ENCODE measurements at regions not wholly inside any gene's neighbourhood (a gene's known extent, or its start where the extent isn't known, plus 50 kb on each side); places are given as distances from the start of the nearest gene placed in this dataset.

DNA sequence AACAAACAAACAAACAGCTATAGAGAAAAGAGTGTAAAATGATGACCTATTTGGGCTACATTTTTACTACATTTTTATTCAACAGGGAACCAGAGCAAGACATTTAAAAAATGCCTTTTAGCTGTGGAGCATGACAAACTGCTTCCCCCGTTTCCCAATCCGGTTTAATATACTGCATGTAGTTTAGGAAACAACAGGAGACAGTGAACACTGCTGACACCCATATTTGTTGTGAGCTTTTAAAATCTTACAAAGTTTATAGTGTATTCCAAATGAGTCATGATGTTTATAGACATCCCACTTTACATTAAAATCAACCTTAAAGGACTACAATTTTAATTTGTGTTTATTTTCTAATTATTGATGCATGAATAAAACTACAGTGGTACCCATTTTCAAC, 1238.3 kb downstream of the TECRL start:
- Histone ChIP-seq H3K27me3 (no peaks in the 10 kb centered on the region), H3K36me3 (no peaks in the 10 kb centered on the region), H3K4me1 (no peaks in the 10 kb centered on the region), H3K4me3 (no peak overlapping the region), H3K9me3 (no peaks in the 10 kb centered on the region), H3K27ac (no peak overlapping the region)
- DNase-seq (ENCODE audit: low spot score), result no peak
- TF ChIP-seq, protein P1, sequence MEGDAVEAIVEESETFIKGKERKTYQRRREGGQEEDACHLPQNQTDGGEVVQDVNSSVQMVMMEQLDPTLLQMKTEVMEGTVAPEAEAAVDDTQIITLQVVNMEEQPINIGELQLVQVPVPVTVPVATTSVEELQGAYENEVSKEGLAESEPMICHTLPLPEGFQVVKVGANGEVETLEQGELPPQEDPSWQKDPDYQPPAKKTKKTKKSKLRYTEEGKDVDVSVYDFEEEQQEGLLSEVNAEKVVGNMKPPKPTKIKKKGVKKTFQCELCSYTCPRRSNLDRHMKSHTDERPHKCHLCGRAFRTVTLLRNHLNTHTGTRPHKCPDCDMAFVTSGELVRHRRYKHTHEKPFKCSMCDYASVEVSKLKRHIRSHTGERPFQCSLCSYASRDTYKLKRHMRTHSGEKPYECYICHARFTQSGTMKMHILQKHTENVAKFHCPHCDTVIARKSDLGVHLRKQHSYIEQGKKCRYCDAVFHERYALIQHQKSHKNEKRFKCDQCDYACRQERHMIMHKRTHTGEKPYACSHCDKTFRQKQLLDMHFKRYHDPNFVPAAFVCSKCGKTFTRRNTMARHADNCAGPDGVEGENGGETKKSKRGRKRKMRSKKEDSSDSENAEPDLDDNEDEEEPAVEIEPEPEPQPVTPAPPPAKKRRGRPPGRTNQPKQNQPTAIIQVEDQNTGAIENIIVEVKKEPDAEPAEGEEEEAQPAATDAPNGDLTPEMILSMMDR (IDR thresholded peaks at IDR 0.05), result no peak

DNA sequence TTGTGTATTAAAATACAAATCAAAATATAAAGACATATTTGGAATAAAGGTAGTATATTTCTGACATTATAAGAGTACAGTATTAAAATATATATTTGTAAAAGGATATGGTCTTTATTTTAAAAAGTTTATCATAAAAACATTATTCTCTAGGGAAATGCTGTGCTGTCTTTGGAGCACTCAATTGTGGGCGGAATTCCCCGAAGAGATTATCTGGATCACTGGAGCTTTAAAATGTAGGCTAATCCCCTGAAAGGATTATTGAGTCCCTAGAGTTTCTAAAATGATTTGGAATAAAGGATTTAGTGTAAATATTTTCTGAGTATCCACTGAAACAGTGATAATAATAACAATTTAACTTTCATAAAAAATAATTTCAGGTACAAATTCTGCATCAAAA, 1239.4 kb downstream of the TECRL start:
- Histone ChIP-seq H3K4me3 (no peak overlapping the region), H3K27ac (no peak overlapping the region), H3K9me3 (no peaks in the 10 kb centered on the region), H3K4me1 (no peaks in the 10 kb centered on the region), H3K27me3 (no peaks in the 10 kb centered on the region), H3K36me3 (no peaks in the 10 kb centered on the region)
- DNase-seq (ENCODE audit: low spot score), result no peak
- TF ChIP-seq, protein P1 (IDR thresholded peaks at IDR 0.05), result no peak

DNA sequence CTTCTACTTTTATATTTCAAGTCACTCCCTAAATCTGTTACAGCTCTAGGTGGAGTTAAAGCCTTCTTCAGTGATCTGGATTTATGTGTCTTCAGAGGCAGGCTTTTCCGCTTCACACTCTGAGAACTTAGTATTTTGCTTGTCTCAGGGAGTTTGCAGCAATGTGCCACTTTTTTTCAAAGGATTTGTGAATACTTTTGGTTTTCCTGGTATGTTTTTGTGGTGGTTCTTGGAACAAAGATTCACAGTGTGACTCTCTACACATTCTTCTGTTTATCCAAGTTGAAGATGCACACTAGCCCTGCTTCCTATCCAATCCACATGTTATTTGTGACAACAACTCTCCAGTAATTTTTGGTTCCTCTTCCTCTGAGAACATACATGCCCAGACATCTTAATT, 1253.7 kb downstream of the TECRL start:
- Histone ChIP-seq H3K9me3 (peaks cover 0 to 12% of the 10 kb centered on the region in 2 donors), H3K4me1 (no peaks in the 10 kb centered on the region), H3K4me3 (no peak overlapping the region), H3K27ac (no peak overlapping the region), H3K27me3 (no peaks in the 10 kb centered on the region), H3K36me3 (no peaks in the 10 kb centered on the region)
- DNase-seq (ENCODE audit: low spot score), result no peak
- TF ChIP-seq, protein P1 (IDR thresholded peaks at IDR 0.05), result no peak

DNA sequence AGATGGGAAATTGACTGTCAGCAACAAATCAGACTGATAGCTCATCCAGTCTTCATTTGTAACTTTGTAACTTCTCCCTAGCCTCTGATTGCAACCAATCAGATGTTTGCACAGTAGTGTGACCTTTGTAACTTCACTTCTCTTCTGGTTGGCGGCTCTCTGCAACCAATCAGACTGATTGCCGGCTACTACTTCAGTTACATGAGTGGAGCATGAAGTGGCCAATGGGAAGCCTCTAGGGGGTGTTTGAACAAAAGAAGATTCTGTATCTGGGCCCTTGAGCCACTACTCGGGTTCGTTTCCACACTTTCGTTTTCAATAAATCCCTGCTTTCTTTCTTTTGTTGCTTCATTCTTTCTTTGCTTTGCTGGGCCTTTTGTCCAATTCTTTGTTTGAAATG, 1285.8 kb downstream of the TECRL start:
- Histone ChIP-seq H3K4me3 (no peak overlapping the region), H3K9me3 (no peaks in the 10 kb centered on the region), H3K27me3 (no peaks in the 10 kb centered on the region), H3K27ac (no peak overlapping the region), H3K4me1 (no peaks in the 10 kb centered on the region), H3K36me3 (no peaks in the 10 kb centered on the region)
- TF ChIP-seq, protein P1 (IDR thresholded peaks at IDR 0.05), result no peak
- no peak for DNase-seq (ENCODE audit: low spot score)

DNA sequence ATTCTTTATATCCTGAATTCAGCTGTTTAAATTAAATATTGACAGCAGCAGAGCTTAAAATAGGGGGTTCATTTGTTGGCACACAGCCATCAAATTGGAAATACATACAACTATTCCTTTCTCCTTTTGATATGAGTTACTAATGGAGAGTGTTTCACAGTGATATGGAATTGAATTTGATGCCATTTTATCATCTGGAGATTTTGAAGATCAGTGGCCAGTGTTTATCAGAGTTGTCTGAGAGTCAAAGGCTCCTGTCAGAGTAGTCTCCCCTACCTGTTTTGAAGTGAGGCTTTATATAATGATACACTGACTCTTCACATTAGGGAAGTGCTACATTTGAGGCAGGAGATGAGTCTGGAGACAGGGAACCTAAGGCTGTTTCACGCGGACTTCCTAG, 1286.3 kb downstream of the TECRL start:
- Histone ChIP-seq H3K9me3 (no peaks in the 10 kb centered on the region), H3K36me3 (no peaks in the 10 kb centered on the region), H3K27me3 (no peaks in the 10 kb centered on the region), H3K27ac (no peak overlapping the region), H3K4me3 (no peak overlapping the region), H3K4me1 (no peaks in the 10 kb centered on the region)
- DNase-seq (ENCODE audit: low spot score), result no peak
- TF ChIP-seq, protein P1 (IDR thresholded peaks at IDR 0.05), result no peak

DNA sequence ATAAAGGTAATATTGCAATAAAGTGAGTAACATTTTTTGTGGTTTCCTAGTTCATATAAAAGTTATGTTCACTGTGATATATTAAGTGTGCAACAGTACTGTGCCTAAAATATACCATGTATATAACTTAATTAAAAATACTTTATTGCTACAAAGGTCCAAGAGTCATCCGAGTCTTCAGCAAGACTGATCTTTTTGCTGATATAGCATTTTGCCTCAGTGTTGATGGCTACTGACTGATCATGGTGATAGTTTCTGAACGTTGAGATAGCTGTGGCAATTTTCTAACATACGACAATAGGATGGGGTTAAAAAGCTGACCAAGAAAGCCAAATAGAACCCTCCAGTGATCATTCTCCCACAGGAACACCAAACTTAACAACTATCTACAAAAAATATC, 1302.7 kb downstream of the TECRL start:
- H3K4me3 ChIP-seq, result no peak overlapping the region
- no peaks in the 10 kb centered on the region for H3K27me3 ChIP-seq
- H3K9me3 ChIP-seq, result no peaks in the 10 kb centered on the region
- no peaks in the 10 kb centered on the region for H3K36me3 ChIP-seq
- no peak overlapping the region for H3K27ac ChIP-seq
- no peak for DNase-seq (ENCODE audit: low spot score)
- TF ChIP-seq, protein P1 (IDR thresholded peaks at IDR 0.05), result no peak
- no peaks in the 10 kb centered on the region for H3K4me1 ChIP-seq
